DND-41 (cell line): ENCODE measurements at regions not wholly inside any gene's neighbourhood (a gene's known extent, or its start where the extent isn't known, plus 50 kb on each side); places are given as distances from the start of the nearest gene placed in this dataset.

Experiments
- ATAC-seq: fragments of 200-7000 bp; cut with Tn5 transposase; 3 replicates; pipeline ENCODE4 v1.9.1; 2021; ENCODE audit warnings: low read depth; ENCODE audit not compliant: insufficient read depth
- DNase-seq: peaks from one replicate; pipeline ENCODE4 v3.0.0-alpha.2; 2020
- H2AFZ ChIP-seq: 2 replicates; pipeline ENCODE4 v1.6.0; 2012; ENCODE audit warnings: low read depth, low read length
- H3K27ac ChIP-seq: 2 replicates; pipeline ENCODE4 v1.5.1; 2012; ENCODE audit warnings: low read length, inconsistent platforms
- H3K27me3 ChIP-seq: fragments of 200-600 bp; sonication (generic); 2 replicates; pipeline ENCODE4 v1.6.0; 2012; ENCODE audit warnings: low read length, mild to moderate bottlenecking, inconsistent platforms; ENCODE audit not compliant: insufficient read depth, poor library complexity
- H3K36me3 ChIP-seq: 2 replicates; pipeline ENCODE4 v1.5.1; 2012; ENCODE audit warnings: low read length, inconsistent platforms; ENCODE audit not compliant: insufficient read depth
- H3K4me1 ChIP-seq: 2 replicates; pipeline ENCODE4 v1.5.1; 2012; ENCODE audit warnings: mild to moderate bottlenecking, low read length; ENCODE audit not compliant: insufficient read depth
- H3K4me2 ChIP-seq: 2 replicates; pipeline ENCODE4 v1.6.0; 2012; ENCODE audit warnings: mild to moderate bottlenecking, moderate library complexity, low read length, inconsistent platforms; ENCODE audit not compliant: insufficient read depth
- H3K4me3 ChIP-seq, 2 experiments: fragments of 200-600 bp in 1 of 2; shearing (Covaris generic) in 1 of 2; 2 replicates each; pipeline ENCODE4 v1.5.1; 2012 to 2016; ENCODE audit warnings: inconsistent platforms in 2 of 2, low read length in 2 of 2, mild to moderate bottlenecking in 2 of 2, low read depth in 1 of 2, moderate library complexity in 1 of 2
- H3K79me2 ChIP-seq: 2 replicates; pipeline ENCODE4 v1.6.0; 2012; ENCODE audit warnings: low read length, inconsistent platforms; ENCODE audit not compliant: insufficient read depth
- H3K9ac ChIP-seq: 2 replicates; pipeline ENCODE4 v1.6.0; 2012; ENCODE audit warnings: low read depth, mild to moderate bottlenecking, inconsistent platforms, low read length, moderate library complexity
- H3K9me3 ChIP-seq: 2 replicates; pipeline ENCODE4 v1.5.1; 2012; ENCODE audit warnings: low read length, moderate library complexity, mild to moderate bottlenecking, inconsistent platforms; ENCODE audit not compliant: insufficient read depth, severe bottlenecking
- H4K20me1 ChIP-seq: 2 replicates; pipeline ENCODE4 v1.6.0; 2012; ENCODE audit warnings: low read length; ENCODE audit not compliant: insufficient read depth
- CTCF ChIP-seq: IDR thresholded peaks from 2 replicates; pipeline ENCODE4 v1.5.1; 2012; ENCODE audit warnings: borderline replicate concordance, low read length, moderate library complexity, mild to moderate bottlenecking; ENCODE audit not compliant: poor library complexity, severe bottlenecking; ENCODE audit errors: extremely low read depth
- EZH2 ChIP-seq: IDR thresholded peaks from 3 replicates; pipeline ENCODE4 v1.6.1; 2012; ENCODE audit warnings: borderline replicate concordance, low read depth, mild to moderate bottlenecking, moderate library complexity, low read length, inconsistent platforms; ENCODE audit not compliant: severe bottlenecking

GRCh38 chr3:86801921-86802320 lies 189.0 kb downstream of the VGLL3 start:
- H2AFZ ChIP-seq: no peak overlapping the region

GRCh38 chr3:86801066-86801465 lies 189.9 kb downstream of the VGLL3 start:
- no peak overlapping the region for H3K4me3 ChIP-seq
- DNase-seq (no peak), ATAC-seq (no peak)
- H3K9me3 ChIP-seq: no peaks in the 10 kb centered on the region
- no peaks in the 10 kb centered on the region for H3K27me3 ChIP-seq
- no peaks in the 10 kb centered on the region for H4K20me1 ChIP-seq
- no peak overlapping the region for H2AFZ ChIP-seq
- no peak overlapping the region for H3K9ac ChIP-seq
- no peaks in the 10 kb centered on the region for H3K79me2 ChIP-seq
- no peak overlapping the region for H3K27ac ChIP-seq
- no peaks in the 10 kb centered on the region for H3K4me1 ChIP-seq
- no peak overlapping the region for H3K4me2 ChIP-seq
- TF ChIP-seq EZH2 (no peak), CTCF (no peak)
- no peaks in the 10 kb centered on the region for H3K36me3 ChIP-seq

More at GRCh38 chr3:86801921-86802320, 189.0 kb downstream of the VGLL3 start:
- Histone ChIP-seq H4K20me1 (no peaks in the 10 kb centered on the region), H3K9ac (no peak overlapping the region), H3K4me1 (no peaks in the 10 kb centered on the region), H3K27ac (no peak overlapping the region), H3K36me3 (no peaks in the 10 kb centered on the region), H3K79me2 (no peaks in the 10 kb centered on the region), H3K27me3 (no peaks in the 10 kb centered on the region), H3K4me3 (no peak overlapping the region), H3K9me3 (no peaks in the 10 kb centered on the region), H3K4me2 (no peak overlapping the region)
- ATAC-seq: no peak
- no peak for DNase-seq
- TF ChIP-seq EZH2 (no peak), CTCF (no peak)

GRCh38 chr3:86800116-86800515 lies 190.8 kb downstream of the VGLL3 start:
- Histone ChIP-seq H3K79me2 (no peaks in the 10 kb centered on the region), H3K4me2 (no peak overlapping the region), H3K4me1 (no peaks in the 10 kb centered on the region), H3K27ac (no peak overlapping the region), H3K9ac (no peak overlapping the region), H4K20me1 (no peaks in the 10 kb centered on the region), H3K36me3 (no peaks in the 10 kb centered on the region), H3K4me3 (no peak overlapping the region), H3K27me3 (no peaks in the 10 kb centered on the region), H3K9me3 (no peaks in the 10 kb centered on the region), H2AFZ (no peak overlapping the region)
- ATAC-seq (no peak), DNase-seq (no peak)
- TF ChIP-seq CTCF: no peak
- no peak for TF ChIP-seq EZH2

GRCh38 chr3:86797946-86798345 lies 193.0 kb downstream of the VGLL3 start:
- Histone ChIP-seq H4K20me1 (no peaks in the 10 kb centered on the region), H3K27me3 (no peaks in the 10 kb centered on the region), H3K27ac (no peak overlapping the region), H3K4me3 (no peak overlapping the region), H2AFZ (no peak overlapping the region), H3K4me1 (no peaks in the 10 kb centered on the region), H3K9ac (no peak overlapping the region), H3K36me3 (no peaks in the 10 kb centered on the region), H3K9me3 (no peaks in the 10 kb centered on the region), H3K79me2 (no peaks in the 10 kb centered on the region), H3K4me2 (no peak overlapping the region)
- DNase-seq (no peak), ATAC-seq (no peak)
- TF ChIP-seq EZH2 (no peak), CTCF (no peak)
